Duodenal mucosa (tissue), 2 donors: ENCODE measurements at regions not wholly inside any gene's neighbourhood (a gene's known extent, or its start where the extent isn't known, plus 50 kb on each side); places are given as distances from the start of the nearest gene placed in this dataset.

ENCODE experiments used
- H3K27ac ChIP-seq: one replicate; pipeline ENCODE4 v1.7.0; 2013; ENCODE audit warnings: low read depth, low read length
- H3K27me3 ChIP-seq, 2 donors: one replicate each; pipeline ENCODE4 v1.7.0; 2013; ENCODE audit warnings: low read length in 2 of 2, control low read depth in 1 of 2; ENCODE audit not compliant: insufficient read depth in 2 of 2, control insufficient read depth in 1 of 2
- H3K36me3 ChIP-seq, 2 donors: one replicate each; pipeline ENCODE4 v1.7.0; 2013; ENCODE audit warnings: low read length in 2 of 2, control low read depth in 1 of 2; ENCODE audit not compliant: insufficient read depth in 2 of 2, control insufficient read depth in 1 of 2
- H3K4me1 ChIP-seq, 2 donors: one replicate each; pipeline ENCODE4 v1.7.0; 2013; ENCODE audit warnings: low read length in 2 of 2, control low read depth in 1 of 2; ENCODE audit not compliant: insufficient read depth in 2 of 2, control insufficient read depth in 1 of 2
- H3K4me3 ChIP-seq, 2 donors: one replicate each; pipeline ENCODE4 v1.7.0; 2013; ENCODE audit warnings: low read length in 2 of 2, low read depth in 1 of 2
- H3K9ac ChIP-seq, 2 donors: one replicate each; pipeline ENCODE4 v1.7.0; 2013; ENCODE audit warnings: low read length in 2 of 2, low read depth in 1 of 2
- H3K9me3 ChIP-seq, 2 donors: one replicate each; pipeline ENCODE4 v1.7.0; 2013; ENCODE audit warnings: low read length in 2 of 2, control low read depth in 1 of 2; ENCODE audit not compliant: control insufficient read depth in 1 of 2

DNA sequence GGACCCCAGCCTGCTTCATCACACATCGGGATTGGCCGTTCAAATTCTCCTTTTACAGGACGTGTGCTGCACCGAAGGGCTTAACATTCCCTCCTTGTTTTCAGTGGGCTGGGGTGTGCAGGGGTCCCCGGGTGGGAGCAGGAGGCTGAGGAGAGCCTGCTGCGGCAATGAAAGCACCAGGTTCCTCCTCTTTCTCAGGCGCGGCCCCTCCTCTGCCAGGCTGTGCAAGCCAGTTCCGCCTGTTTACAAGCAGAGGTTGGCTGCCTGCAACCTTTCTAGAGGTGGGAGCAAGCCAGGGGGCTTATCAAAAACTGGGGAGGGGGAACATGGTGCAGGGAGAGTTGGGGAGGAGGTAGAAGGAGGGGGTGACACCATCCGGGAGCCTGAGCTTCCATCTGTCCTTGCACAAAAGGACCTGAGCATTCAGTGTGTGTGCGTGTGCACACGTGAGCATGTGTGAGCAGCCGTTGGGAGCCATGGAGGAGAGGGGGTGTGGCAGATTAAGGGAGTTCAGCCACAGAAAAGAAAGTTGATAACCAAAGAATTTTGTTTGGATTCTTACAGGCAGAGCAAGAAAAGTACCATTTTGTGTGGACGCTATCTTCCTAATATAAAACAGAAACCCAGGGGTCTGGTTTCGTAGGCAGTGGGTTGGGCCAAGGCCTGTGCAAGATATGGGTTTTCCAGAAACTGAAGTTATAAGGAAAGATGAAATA lies 108.8 kb upstream of the RFLNA start:
- Histone ChIP-seq H3K27ac (no peak overlapping the region), H3K9ac (no peak overlapping the region), H3K4me1 (peaks cover 0 to 6% of the 10 kb centered on the region in 2 donors), H3K27me3 (no peaks in the 10 kb centered on the region), H3K4me3 (no peak overlapping the region), H3K9me3 (no peaks in the 10 kb centered on the region), H3K36me3 (no peaks in the 10 kb centered on the region)

GRCh38 chr12:124188084-124188483 lies 106.8 kb upstream of the RFLNA start:
- no peak overlapping the region for H3K4me3 ChIP-seq
- no peak overlapping the region for H3K9ac ChIP-seq
- H3K4me1 ChIP-seq: peaks cover 0 to 6% of the 10 kb centered on the region in 2 donors
- no peaks in the 10 kb centered on the region for H3K36me3 ChIP-seq
- H3K9me3 ChIP-seq: no peaks in the 10 kb centered on the region
- H3K27ac ChIP-seq: no peak overlapping the region
- H3K27me3 ChIP-seq: no peaks in the 10 kb centered on the region

GRCh38 chr12:124188561-124189405 lies 106.1 kb upstream of the RFLNA start:
- H3K27me3 ChIP-seq: no peaks in the 10 kb centered on the region
- H3K9ac ChIP-seq: no peak overlapping the region
- no peak overlapping the region for H3K27ac ChIP-seq
- no peaks in the 10 kb centered on the region for H3K36me3 ChIP-seq
- H3K4me3 ChIP-seq: no peak overlapping the region
- H3K4me1 ChIP-seq: peaks cover 0 to 6% of the 10 kb centered on the region in 2 donors
- no peaks in the 10 kb centered on the region for H3K9me3 ChIP-seq

DNA sequence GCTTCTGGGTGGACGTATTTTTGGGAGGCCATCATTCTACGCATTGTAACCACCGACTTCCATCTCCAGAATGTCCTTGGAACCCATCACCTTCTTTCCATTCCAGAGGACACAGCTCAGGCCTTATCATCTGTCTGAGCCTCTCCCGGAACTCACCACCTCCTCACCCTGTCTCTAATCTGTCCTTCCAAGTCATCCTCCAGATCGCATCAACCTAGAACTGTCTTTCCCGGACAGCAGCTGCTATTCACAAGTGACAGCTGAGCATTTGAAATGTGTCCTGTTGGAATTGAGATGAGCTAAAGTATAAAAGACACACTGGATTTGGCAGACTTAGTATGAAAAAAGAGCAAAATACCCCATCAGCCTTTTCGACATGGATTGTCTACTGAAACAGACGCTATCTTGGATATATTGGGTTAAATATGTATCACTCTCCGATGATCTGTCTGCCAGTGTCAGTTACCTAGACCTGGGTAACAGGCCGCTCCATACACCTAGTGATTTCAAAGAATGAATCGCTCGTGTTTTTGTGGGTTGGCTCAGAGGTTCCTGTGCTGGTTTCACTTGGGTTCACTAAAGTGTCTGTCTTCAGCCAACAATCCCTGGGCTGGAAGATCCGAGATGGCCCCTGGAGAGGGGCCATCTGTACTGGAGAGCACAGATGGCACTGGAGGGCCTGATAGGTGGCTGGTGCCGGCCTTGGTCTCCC lies 104.4 kb upstream of the RFLNA start:
- Histone ChIP-seq H3K9me3 (no peaks in the 10 kb centered on the region), H3K36me3 (no peaks in the 10 kb centered on the region), H3K4me1 (peaks cover 0 to 6% of the 10 kb centered on the region in 2 donors), H3K4me3 (no peak overlapping the region), H3K9ac (no peak overlapping the region), H3K27me3 (no peaks in the 10 kb centered on the region), H3K27ac (no peak overlapping the region)

DNA sequence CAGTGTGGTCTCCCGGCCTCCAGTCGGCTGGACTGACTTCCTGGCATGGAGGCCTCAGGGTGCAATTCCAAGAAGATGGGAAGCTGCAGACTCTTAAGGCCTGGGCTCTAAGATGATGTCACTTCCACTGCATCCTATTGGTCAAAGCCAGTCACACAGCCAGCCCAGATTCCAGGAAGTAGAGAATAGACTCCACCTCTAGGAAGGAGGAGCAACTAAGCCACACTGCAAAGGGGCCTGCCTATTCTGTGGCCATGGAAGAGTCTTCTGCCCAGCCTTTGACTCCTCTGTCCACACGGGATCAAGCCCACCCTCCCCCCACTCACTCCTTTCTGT lies 103.9 kb upstream of the RFLNA start:
- Histone ChIP-seq H3K9me3 (no peaks in the 10 kb centered on the region), H3K36me3 (no peaks in the 10 kb centered on the region), H3K4me3 (no peak overlapping the region), H3K27ac (no peak overlapping the region), H3K4me1 (peaks cover 0 to 6% of the 10 kb centered on the region in 2 donors), H3K9ac (no peak overlapping the region), H3K27me3 (no peaks in the 10 kb centered on the region)

- H3K4me1 ChIP-seq: peaks cover 0 to 6% of the 10 kb centered on the region in 2 donors
- H3K27ac ChIP-seq: no peak overlapping the region
- H3K4me3 ChIP-seq: no peak overlapping the region
- no peak overlapping the region for H3K9ac ChIP-seq
- H3K9me3 ChIP-seq: peaks cover 3 to 5% of the 10 kb centered on the region in 2 donors
- H3K27me3 ChIP-seq: no peaks in the 10 kb centered on the region
- no peaks in the 10 kb centered on the region for H3K36me3 ChIP-seq
Observed at GRCh38 chr12:124191966-124192365, 102.9 kb upstream of the RFLNA start.

DNA sequence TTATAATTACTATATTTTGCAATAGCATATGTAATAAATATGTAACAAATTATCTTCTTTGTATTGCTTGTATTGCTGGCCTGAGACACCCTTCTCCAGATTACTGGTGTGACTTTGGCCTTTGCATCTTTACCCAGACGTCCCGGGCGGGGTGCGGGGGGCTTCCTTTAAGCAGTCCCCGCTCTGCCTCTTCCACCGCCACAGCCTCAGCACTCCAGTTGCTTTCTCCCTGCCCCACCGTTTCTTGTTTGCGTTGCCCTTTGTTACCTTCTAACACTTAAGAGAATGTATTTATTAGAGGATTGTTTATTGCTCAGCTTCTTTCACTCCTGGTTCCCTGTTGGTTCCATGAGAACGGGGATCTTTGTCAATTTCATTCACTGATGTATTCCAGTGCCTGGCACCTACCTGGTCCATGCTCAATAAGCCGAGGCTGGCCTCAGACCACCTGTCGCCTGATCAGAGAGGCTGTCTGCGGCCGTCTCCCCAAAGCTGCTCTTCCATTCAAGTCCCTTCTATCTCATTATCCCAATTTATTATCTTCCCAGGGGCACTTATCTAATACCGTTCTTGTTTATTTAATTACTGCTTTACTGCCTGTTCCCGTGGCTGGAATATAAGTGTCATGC lies 100.5 kb upstream of the RFLNA start:
- no peak overlapping the region for H3K4me3 ChIP-seq
- no peaks in the 10 kb centered on the region for H3K36me3 ChIP-seq
- H3K4me1 ChIP-seq: no peaks in the 10 kb centered on the region
- H3K9ac ChIP-seq: no peak overlapping the region
- H3K27me3 ChIP-seq: no peaks in the 10 kb centered on the region
- H3K27ac ChIP-seq: no peak overlapping the region
- H3K9me3 ChIP-seq: peaks cover 5% of the 10 kb centered on the region in 2 donors

GRCh38 chr12:124194893-124195566 lies 99.9 kb upstream of the RFLNA start:
- H3K4me3 ChIP-seq: no peak overlapping the region
- peaks cover 5% of the 10 kb centered on the region in 2 donors for H3K9me3 ChIP-seq
- H3K27ac ChIP-seq: no peak overlapping the region
- no peaks in the 10 kb centered on the region for H3K4me1 ChIP-seq
- no peak overlapping the region for H3K9ac ChIP-seq
- no peaks in the 10 kb centered on the region for H3K27me3 ChIP-seq
- no peaks in the 10 kb centered on the region for H3K36me3 ChIP-seq

DNA sequence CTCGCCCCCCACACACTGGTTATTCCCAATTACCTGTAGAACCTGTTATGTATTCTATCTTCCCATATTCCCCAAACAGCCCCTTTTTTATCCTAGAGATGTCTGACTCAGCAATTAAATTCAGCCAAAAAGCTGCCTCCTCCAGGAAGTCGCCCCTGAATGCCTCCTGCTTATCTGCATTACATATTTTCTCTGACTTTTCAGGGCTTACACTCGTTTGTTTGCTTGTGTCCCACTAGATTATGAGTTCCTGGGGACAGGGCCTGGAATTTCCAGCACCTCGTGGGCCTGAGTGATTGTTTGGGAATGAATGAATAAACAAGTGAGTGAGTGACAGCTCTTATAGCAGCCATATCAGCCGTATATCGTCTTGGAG lies 99.3 kb upstream of the RFLNA start:
- Histone ChIP-seq H3K4me3 (no peak overlapping the region), H3K27me3 (no peaks in the 10 kb centered on the region), H3K4me1 (no peaks in the 10 kb centered on the region), H3K9me3 (peaks cover 5% of the 10 kb centered on the region in 2 donors), H3K36me3 (no peaks in the 10 kb centered on the region), H3K27ac (no peak overlapping the region), H3K9ac (no peak overlapping the region)
